Stimulated activated CD4-positive, alpha-beta T cell treated with anti-CD3 and anti-CD28 coated beads, TNF-alpha, amount 100 ng/mL, for 48 hours (primary cell): ENCODE measurements at regions not wholly inside any gene's neighbourhood (a gene's known extent, or its start where the extent isn't known, plus 50 kb on each side); places are given as distances from the start of the nearest gene placed in this dataset.

Experiments
- DNase-seq, 3 donors: peaks; one replicate each; pipeline ENCODE4 v3.0.0-alpha.2; 2020; ENCODE audit warnings: low read depth in 3 of 3

GRCh38 chr9:129343424-129344375, 165.6 kb upstream of the IER5L start:
- no peak for DNase-seq

- no peak for DNase-seq
Observed at GRCh38 chr9:129342591-129343423, 164.7 kb upstream of the IER5L start.

- DNase-seq = no peak
Observed at GRCh38 chr9:129341987-129342348, 163.9 kb upstream of the IER5L start.

GRCh38 chr9:129341171-129341986, 163.3 kb upstream of the IER5L start:
- DNase-seq = no peak

- no peak for DNase-seq
Observed at GRCh38 chr9:129340427-129341170, 162.5 kb upstream of the IER5L start.

- no peak for DNase-seq
Observed at GRCh38 chr9:129339539-129340157, 161.6 kb upstream of the IER5L start.

- no peak for DNase-seq
Observed at GRCh38 chr9:129338724-129339430, 160.8 kb upstream of the IER5L start.

- DNase-seq = no peak
Observed at GRCh38 chr9:129337336-129338140, 159.5 kb upstream of the IER5L start.

- DNase-seq = no peak
Observed at GRCh38 chr9:129336601-129337331, 158.7 kb upstream of the IER5L start.

- DNase-seq = no peak
Observed at GRCh38 chr9:129336130-129336528, 158.1 kb upstream of the IER5L start.

GRCh38 chr9:129335464-129336129, 157.5 kb upstream of the IER5L start:
- DNase-seq = no peak

- no peak for DNase-seq
Observed at GRCh38 chr9:129334105-129334935, 156.3 kb upstream of the IER5L start.

GRCh38 chr9:129333617-129334104, 155.6 kb upstream of the IER5L start:
- DNase-seq = no peak

GRCh38 chr9:129332581-129332980, 154.5 kb upstream of the IER5L start:
- DNase-seq = no peak

- DNase-seq = no peak
Observed at GRCh38 chr9:129331772-129332500, 153.9 kb upstream of the IER5L start.

GRCh38 chr9:129331493-129331765, 153.4 kb upstream of the IER5L start:
- DNase-seq = no peak
